HFFc6 (cell line): ENCODE measurements at regions not wholly inside any gene's neighbourhood (a gene's known extent, or its start where the extent isn't known, plus 50 kb on each side); places are given as distances from the start of the nearest gene placed in this dataset.

Source experiments
- DNase-seq: peaks from one replicate; pipeline ENCODE4 v3.0.0-alpha.2; 2018
- H3K27ac Mint-ChIP-seq: 2 replicates; pipeline ENCODE4 v1.8.0; 2020; ENCODE audit warnings: mild to moderate bottlenecking, mixed read lengths
- H3K27me3 Mint-ChIP-seq: 2 replicates; pipeline ENCODE4 v1.8.0; 2021; ENCODE audit warnings: mild to moderate bottlenecking, moderate library complexity, mixed read lengths; ENCODE audit not compliant: insufficient read depth
- H3K36me3 Mint-ChIP-seq: 2 replicates; pipeline ENCODE4 v1.8.0; 2021; ENCODE audit warnings: low read depth, mixed read lengths
- H3K4me1 Mint-ChIP-seq: 2 replicates; pipeline ENCODE4 v1.8.0; 2020; ENCODE audit warnings: low read depth, mixed read lengths
- H3K4me3 Mint-ChIP-seq: 2 replicates; pipeline ENCODE4 v1.8.0; 2020; ENCODE audit warnings: mild to moderate bottlenecking, moderate library complexity, mixed read lengths
- H3K9me3 Mint-ChIP-seq: 2 replicates; pipeline ENCODE4 v1.8.0; 2020; ENCODE audit warnings: mild to moderate bottlenecking, mixed read lengths
- CTCF ChIP-seq: fragments of 200-600 bp; sonication (generic); IDR thresholded peaks from 2 replicates; pipeline ENCODE4 v1.5.0; 2021; ENCODE audit warnings: antibody characterized with exemption, mild to moderate bottlenecking

DNA sequence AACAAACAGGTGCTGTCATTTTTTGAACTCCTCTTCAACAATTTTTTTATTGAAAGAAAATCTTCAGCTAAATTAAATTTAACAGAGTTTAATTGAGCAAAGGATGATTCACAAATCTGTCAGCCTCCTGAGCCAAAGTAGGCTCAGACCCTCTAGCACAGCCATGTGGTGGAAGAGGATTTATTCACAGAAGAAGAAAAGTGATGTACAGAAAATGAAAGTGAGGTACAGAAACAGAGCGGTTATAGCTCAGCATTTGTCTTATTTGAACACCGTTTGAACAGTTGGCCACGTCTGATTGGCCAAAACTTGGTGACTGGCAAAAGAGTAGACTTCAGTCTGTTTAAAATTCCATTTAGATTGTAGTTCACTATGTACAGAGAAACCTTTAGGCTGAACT lies 217.3 kb downstream of the SPANXN1 start:
- Mint-ChIP-seq H3K9me3 (0 out of 2 replicates have a peak, but pooled peaks cover under 1% of the 10 kb centered on the region), H3K4me1 (no peaks in the 10 kb centered on the region), H3K27me3 (no peaks in the 10 kb centered on the region; the same call in 1 of the 2 replicates), H3K36me3 (no peaks in the 10 kb centered on the region), H3K27ac (no peak overlapping the region), H3K4me3 (no peak overlapping the region)
- no peak for DNase-seq
- no peak for TF ChIP-seq CTCF

DNA sequence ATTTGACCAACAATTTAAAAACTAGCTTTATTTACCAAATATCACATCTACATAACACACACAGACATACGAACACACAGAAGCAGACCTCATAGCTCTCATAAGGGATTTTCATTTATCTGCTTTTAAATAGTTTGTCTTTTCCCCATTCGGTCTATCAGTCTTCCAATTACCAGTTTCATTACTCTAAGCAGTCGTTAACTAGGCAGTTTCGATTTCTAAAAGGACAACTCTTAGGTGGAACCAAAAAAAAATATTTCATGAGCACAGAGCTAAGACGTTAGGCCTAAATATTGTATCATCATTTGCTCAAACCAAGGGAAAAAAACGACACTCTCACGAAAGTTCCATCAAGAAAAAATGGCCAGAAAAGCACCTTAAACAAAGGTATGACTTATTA lies 228.4 kb downstream of the SPANXN1 start:
- no peak for TF ChIP-seq CTCF
- peaks cover 6% of the 10 kb centered on the region; the same call in 1 of the 2 replicates for H3K9me3 Mint-ChIP-seq

DNA sequence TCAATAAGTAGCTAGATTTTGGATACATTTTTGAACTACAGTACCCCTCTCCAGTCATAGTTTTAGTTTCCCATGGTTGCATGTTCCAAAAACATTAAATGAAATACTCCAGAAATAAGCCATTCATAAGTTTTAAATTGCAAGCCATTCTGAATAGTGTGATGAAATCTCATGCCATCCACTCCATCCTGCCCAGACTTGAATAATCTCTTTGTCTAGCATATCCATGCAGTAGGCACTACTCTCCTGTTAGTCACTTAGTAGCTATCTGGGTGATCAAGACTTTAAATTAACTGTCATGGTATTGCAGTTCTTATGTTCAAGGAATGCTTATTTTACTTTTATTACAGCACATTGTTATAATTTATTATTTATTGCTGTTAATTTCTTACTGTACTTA lies 237.4 kb downstream of the SPANXN1 start:
- H3K4me3 Mint-ChIP-seq, result no peak overlapping the region
- H3K4me1 Mint-ChIP-seq, result no peaks in the 10 kb centered on the region
- no peaks in the 10 kb centered on the region for H3K27me3 Mint-ChIP-seq
- DNase-seq, result no peak
- peaks cover 12% of the 10 kb centered on the region for H3K9me3 Mint-ChIP-seq
- no peaks in the 10 kb centered on the region for H3K36me3 Mint-ChIP-seq
- H3K27ac Mint-ChIP-seq, result no peak overlapping the region
- TF ChIP-seq CTCF, result no peak

More for the DNA sequence above, 228.4 kb downstream of the SPANXN1 start:
- DNase-seq, result no peak
- H3K27me3 Mint-ChIP-seq, result no peaks in the 10 kb centered on the region
- no peaks in the 10 kb centered on the region for H3K4me1 Mint-ChIP-seq
- H3K27ac Mint-ChIP-seq, result no peak overlapping the region
- H3K4me3 Mint-ChIP-seq, result no peak overlapping the region
- H3K36me3 Mint-ChIP-seq, result no peaks in the 10 kb centered on the region

DNA sequence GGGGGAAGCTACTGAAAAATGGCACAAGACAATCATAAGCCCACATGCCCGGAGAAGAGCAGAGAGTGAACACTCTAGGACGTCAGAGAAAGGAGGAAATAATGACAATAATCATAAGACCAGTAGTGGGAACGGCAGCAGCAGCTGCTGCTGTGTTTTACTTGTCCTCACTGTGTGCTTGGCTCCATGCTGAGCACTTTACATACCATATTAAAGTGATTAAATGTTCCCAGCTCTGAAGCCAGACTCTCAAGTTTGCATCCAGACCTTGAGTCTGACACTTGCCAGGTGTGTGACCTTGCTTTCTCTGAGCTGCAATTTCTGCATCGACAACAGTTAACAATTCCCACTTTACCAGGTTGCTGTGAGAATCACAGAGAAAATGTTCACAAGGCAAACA lies 255.4 kb downstream of the SPANXN1 start:
- TF ChIP-seq CTCF, result no peak
- no peaks in the 10 kb centered on the region; the same call in 1 of the 2 replicates for H3K36me3 Mint-ChIP-seq
- no peak overlapping the region for H3K27ac Mint-ChIP-seq
- no peaks in the 10 kb centered on the region for H3K27me3 Mint-ChIP-seq
- no peak overlapping the region for H3K4me3 Mint-ChIP-seq
- peaks cover 19% of the 10 kb centered on the region for H3K9me3 Mint-ChIP-seq
- no peaks in the 10 kb centered on the region for H3K4me1 Mint-ChIP-seq
- no peak for DNase-seq

DNA sequence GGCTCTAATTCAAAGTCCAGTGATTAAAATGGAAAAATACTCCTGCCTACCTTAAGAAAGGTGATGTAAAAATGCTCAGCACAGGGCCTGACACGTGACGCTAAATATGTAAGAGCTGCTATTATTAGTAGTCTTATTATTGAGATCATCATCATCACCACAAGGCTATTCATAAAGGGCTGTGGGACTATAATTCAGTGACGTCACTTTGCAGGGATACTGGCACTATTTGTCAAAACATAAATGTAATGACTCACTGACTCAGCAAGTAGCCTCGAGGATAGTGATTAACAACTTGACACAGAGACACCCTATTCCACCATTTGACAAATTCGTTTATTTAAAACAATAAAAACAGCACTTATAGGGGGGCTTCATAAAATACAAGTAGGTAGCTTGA lies 258.9 kb downstream of the SPANXN1 start:
- no peak overlapping the region for H3K27ac Mint-ChIP-seq
- no peaks in the 10 kb centered on the region for H3K27me3 Mint-ChIP-seq
- no peak for DNase-seq
- no peak overlapping the region for H3K4me3 Mint-ChIP-seq
- no peaks in the 10 kb centered on the region for H3K4me1 Mint-ChIP-seq
- no peak for TF ChIP-seq CTCF
- peaks cover 12% of the 10 kb centered on the region for H3K9me3 Mint-ChIP-seq
- no peaks in the 10 kb centered on the region; the same call in 1 of the 2 replicates for H3K36me3 Mint-ChIP-seq

DNA sequence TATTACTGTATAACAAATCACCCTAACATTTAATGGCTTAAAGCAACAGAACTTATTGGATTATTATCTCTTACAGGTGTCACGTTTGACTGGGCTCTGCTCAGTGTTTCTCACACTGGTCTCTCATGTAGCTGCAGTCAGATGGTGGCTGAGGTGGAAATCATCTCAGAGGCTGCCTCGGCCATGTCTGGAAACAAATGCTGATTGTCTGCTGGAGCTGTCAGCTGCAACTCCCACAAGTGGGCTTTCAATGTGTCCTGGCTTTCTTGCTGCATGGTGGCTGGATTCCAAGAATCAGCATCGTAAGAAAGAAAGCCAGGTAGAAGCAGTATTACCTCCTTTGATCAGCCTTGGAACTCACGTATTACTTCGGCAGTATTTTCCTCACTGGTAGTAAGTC lies 277.6 kb downstream of the SPANXN1 start:
- H3K9me3 Mint-ChIP-seq, result peaks cover 11% of the 10 kb centered on the region
- TF ChIP-seq CTCF, result no peak

More for the DNA sequence above, 277.6 kb downstream of the SPANXN1 start:
- Mint-ChIP-seq H3K4me1 (no peaks in the 10 kb centered on the region), H3K4me3 (no peak overlapping the region), H3K27ac (no peak overlapping the region), H3K27me3 (no peaks in the 10 kb centered on the region), H3K36me3 (no peaks in the 10 kb centered on the region)
- DNase-seq, result no peak
